ENCODE measurements at regions not wholly inside any gene's neighbourhood (a gene's known extent, or its start where the extent isn't known, plus 50 kb on each side); places are given as distances from the start of the nearest gene placed in this dataset.
"Not testable (repeated sequence)": the region's sequence is repeated elsewhere in the genome, so short reads cannot be mapped to it uniquely, and the experiment has no call there.

GRCh38 chr1:106249810-106250209 is 806.7 kb upstream of the PRMT6 start:
- DNase-seq (ENCODE audit: low spot score): no peak

GRCh38 chr1:106254748-106255147 is 801.7 kb upstream of the PRMT6 start:
- DNase-seq (ENCODE audit: low spot score): no peak

GRCh38 chr1:106266786-106267185 is 789.7 kb upstream of the PRMT6 start:
- DNase-seq (ENCODE audit: low spot score): no peak

- DNase-seq (ENCODE audit: low spot score): no peak
Observed at GRCh38 chr1:106268070-106268469, 788.4 kb upstream of the PRMT6 start.

GRCh38 chr1:106276871-106277270 is 779.6 kb upstream of the PRMT6 start:
- DNase-seq (ENCODE audit: low spot score): no peak

- no peak for DNase-seq (ENCODE audit: low spot score)
Observed at GRCh38 chr1:106277786-106278185, 778.7 kb upstream of the PRMT6 start.

GRCh38 chr1:106278716-106279115 is 777.8 kb upstream of the PRMT6 start:
- DNase-seq (ENCODE audit: low spot score): no peak

- no peak for DNase-seq (ENCODE audit: low spot score)
Observed at GRCh38 chr1:106289265-106289928, 767.1 kb upstream of the PRMT6 start.

- DNase-seq (ENCODE audit: low spot score): no peak
Observed at GRCh38 chr1:106290805-106291501, 765.5 kb upstream of the PRMT6 start.

- DNase-seq (ENCODE audit: low spot score): no peak
Observed at GRCh38 chr1:106292130-106292529, 764.3 kb upstream of the PRMT6 start.

- no peak for DNase-seq (ENCODE audit: low spot score)
Observed at GRCh38 chr1:106296431-106296830, 760.0 kb upstream of the PRMT6 start.

- no peak for DNase-seq (ENCODE audit: low spot score)
Observed at GRCh38 chr1:106304106-106304505, 752.4 kb upstream of the PRMT6 start.

- no peak for DNase-seq (ENCODE audit: low spot score)
Observed at GRCh38 chr1:106319612-106320011, 736.9 kb upstream of the PRMT6 start.

GRCh38 chr1:106325600-106325999 is 730.9 kb upstream of the PRMT6 start:
- no peak for DNase-seq (ENCODE audit: low spot score)

GRCh38 chr1:106344494-106344893 is 712.0 kb upstream of the PRMT6 start:
- DNase-seq (ENCODE audit: low spot score): no peak

GRCh38 chr1:106360252-106360651 is 696.2 kb upstream of the PRMT6 start:
- DNase-seq (ENCODE audit: low spot score): no peak

- DNase-seq (ENCODE audit: low spot score): no peak
Observed at GRCh38 chr1:106366627-106367319, 689.7 kb upstream of the PRMT6 start.

- DNase-seq (ENCODE audit: low spot score): no peak
Observed at GRCh38 chr1:106378261-106378660, 678.2 kb upstream of the PRMT6 start.

GRCh38 chr1:106380772-106381171 is 675.7 kb upstream of the PRMT6 start:
- no peak for DNase-seq (ENCODE audit: low spot score)

GRCh38 chr1:106389160-106389559 is 667.3 kb upstream of the PRMT6 start:
- not testable (repeated sequence) for DNase-seq (ENCODE audit: low spot score)

- DNase-seq (ENCODE audit: low spot score): no peak
Observed at GRCh38 chr1:106393046-106393445, 663.4 kb upstream of the PRMT6 start.

- DNase-seq (ENCODE audit: low spot score): no peak
Observed at GRCh38 chr1:106396020-106396419, 660.5 kb upstream of the PRMT6 start.

GRCh38 chr1:106398391-106398790 is 658.1 kb upstream of the PRMT6 start:
- no peak for DNase-seq (ENCODE audit: low spot score)
